HG02884 (cell line): ENCODE measurements at regions not wholly inside any gene's neighbourhood (a gene's known extent, or its start where the extent isn't known, plus 50 kb on each side); places are given as distances from the start of the nearest gene placed in this dataset.
"Not testable (repeated sequence)": the region's sequence is repeated elsewhere in the genome, so short reads cannot be mapped to it uniquely, and the experiment has no call there.

Experiments
- ATAC-seq: cut with Tn5 transposase; IDR thresholded peaks from one replicate; pipeline ENCODE4 v1.9.1; 2021; ENCODE audit warnings: mild to moderate bottlenecking, moderate library complexity; ENCODE audit not compliant: unreplicated experiment

GRCh38 chr9:75657015-75657414 is 233.5 kb upstream of the PCSK5 start:
- no peak for ATAC-seq

GRCh38 chr9:75658301-75658905 is 232.1 kb upstream of the PCSK5 start:
- no peak for ATAC-seq

DNA sequence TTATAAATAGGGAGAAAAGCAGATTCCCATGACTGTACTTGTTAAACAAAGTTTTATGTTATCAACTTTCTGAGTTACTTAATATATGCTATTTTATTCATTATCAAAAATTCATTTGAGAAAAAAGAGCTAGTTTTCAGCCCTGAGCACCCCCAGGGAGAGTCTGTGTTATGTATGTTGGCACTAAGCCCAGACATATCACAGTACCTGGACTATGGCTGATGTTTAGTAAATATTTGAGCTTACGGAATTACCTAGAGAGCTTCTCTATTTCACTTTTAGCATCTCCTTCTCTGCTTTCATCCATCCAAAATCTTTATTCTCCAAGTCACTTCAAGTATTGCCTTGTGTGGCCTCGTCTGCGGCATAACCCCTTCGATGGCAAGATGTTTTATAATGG is 225.9 kb upstream of the PCSK5 start:
- ATAC-seq: no peak

GRCh38 chr9:75666856-75667554 is 223.5 kb upstream of the PCSK5 start:
- no peak for ATAC-seq

GRCh38 chr9:75669721-75670120 is 220.8 kb upstream of the PCSK5 start:
- no peak for ATAC-seq

DNA sequence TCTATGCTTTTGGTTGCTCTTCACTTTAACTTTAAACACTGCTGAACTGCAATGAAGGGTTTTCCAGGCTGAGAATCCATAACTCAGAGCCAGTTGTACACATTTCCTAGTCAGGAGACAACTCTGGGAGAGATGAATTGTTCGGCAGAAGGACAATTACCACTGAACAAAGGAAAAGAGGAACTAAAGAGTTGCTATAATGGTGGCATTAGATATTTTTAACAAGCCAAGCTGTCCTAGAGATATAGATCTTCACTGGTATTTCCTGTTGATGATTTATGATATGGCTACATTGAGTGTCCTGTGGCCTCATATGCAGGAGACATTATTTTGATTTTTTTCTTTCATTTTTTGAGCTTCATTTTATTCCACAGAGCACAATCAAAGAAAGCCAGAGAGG is 219.1 kb upstream of the PCSK5 start:
- ATAC-seq: no peak

DNA sequence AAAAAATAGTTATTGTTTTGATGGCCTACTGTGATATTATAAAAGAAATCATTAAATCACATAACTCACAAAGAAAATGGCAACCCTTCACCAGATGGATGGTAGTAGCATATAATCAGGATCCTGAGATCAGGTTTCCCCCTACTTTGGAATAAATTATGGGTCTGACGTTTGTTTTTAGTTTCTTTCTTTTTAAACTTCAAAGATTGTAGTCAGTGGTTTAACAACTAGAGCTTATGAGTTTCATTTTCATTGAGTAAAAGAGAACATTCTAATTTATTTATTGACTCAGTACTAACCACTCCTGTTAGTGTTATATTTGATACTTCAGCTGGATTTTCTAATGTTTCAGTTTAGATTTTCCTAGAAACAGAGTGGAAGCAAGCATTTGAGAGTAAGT is 218.0 kb upstream of the PCSK5 start:
- no peak for ATAC-seq

DNA sequence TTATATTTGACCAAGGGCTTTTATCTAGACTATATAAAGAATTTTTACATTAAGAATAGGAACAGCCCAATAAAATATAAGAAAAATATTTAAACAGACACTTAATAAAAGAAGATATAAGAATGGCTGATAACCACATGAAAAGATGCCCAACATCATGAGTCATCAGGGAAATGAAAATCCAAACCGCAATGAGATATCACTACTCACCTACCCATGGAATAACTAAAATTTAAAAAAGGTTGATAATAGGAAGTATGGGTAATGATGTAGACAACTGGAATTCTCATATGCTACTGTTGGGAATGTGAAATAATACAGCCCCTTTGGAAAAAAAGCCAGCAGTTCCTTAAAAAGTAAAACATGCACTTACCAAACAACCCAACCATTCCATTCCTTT is 206.9 kb upstream of the PCSK5 start:
- no peak for ATAC-seq

DNA sequence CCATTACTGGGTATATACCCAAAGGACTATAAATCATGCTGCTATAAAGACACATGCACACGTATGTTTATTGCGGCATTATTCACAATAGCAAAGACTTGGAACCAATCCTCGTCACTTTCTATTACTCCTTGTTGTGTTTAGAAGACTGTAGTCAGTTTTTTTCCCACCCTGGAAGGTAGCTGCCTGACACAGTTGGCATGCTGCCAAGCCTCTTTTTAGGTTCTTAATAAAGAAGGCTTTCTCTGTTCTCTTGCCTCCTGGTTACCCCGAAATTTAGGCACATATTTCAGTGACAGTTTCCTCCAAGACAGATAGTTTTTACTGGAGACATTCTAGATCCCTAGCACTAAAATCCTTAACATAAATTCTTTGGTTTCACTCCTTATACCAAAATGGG is 205.4 kb upstream of the PCSK5 start:
- ATAC-seq: no peak

- ATAC-seq: no peak
These were observed 203.0 kb upstream of the PCSK5 start for GRCh38 chr9:75687359-75687953.

DNA sequence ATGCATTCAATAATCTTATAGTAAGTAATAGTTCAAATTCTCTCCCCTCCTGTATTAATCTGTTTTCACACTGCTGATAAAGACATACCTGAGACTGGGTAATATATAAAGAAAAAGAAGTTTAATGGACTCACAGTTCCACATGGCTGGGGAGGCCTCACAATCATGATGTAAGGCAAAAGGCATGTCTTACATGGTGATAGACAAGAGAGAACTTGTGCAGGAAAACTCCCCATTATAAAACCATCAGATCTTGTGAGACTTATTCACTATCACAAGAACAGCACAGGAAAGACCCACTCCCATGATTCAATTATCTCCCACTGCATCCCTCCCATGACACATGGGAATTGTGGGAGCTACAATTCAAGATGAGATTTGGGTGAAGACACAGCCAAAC is 199.9 kb upstream of the PCSK5 start:
- not testable (repeated sequence) for ATAC-seq

- no peak for ATAC-seq
These were observed 199.1 kb upstream of the PCSK5 start for GRCh38 chr9:75691408-75691807.

DNA sequence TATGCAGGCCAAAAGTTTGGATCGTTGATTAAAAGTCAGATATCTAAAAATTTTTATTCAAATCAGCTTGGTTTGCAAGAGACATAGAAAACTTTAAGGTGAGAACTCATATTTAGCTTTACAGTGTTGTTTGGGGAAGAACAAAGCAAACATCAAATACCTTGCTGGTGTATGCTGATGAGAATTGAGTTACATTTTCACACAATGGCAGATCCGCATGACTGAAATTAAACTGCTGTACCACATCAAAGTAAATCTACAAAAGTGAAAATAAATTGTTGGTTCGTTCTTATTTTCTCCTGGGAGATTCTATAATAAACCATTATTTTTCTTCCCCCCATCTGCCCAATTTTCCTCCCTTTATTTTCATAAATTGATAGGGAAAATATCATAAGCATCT is 198.2 kb upstream of the PCSK5 start:
- ATAC-seq: no peak

GRCh38 chr9:75695921-75696320 is 194.6 kb upstream of the PCSK5 start:
- no peak for ATAC-seq

- ATAC-seq: no peak
These were observed 191.5 kb upstream of the PCSK5 start for GRCh38 chr9:75699017-75699416.

DNA sequence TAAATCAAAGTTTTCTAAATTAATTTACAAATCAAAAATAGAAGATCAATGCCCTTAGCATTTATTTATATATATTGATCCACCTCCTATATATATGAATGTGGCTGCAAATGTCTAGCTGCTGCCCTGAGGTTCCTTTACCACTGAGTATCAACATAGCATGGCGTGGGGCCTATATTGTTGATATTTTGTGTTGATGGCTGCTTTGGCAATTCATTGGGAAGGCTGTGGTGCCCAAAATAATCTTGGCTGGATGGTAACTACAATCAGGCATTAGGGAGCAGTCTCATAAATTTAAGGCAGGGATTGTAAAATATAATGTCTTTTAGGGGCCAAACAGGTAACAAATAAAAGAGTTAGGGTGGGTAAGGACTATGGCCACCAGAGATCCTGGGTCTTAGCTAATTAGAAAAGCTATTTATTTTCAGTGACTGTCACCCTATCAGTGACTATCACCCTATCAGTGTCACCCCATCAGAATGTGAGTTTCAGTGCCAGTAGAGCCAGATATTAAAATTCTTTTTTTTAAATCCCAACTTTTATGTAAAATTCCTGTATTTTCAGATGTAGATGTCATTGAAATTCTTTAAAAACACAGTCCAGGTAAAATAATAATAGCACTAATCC is 190.7 kb upstream of the PCSK5 start:
- no peak for ATAC-seq

GRCh38 chr9:75700252-75700640 is 190.2 kb upstream of the PCSK5 start:
- ATAC-seq: no peak

GRCh38 chr9:75707191-75707590 is 183.3 kb upstream of the PCSK5 start:
- no peak for ATAC-seq

DNA sequence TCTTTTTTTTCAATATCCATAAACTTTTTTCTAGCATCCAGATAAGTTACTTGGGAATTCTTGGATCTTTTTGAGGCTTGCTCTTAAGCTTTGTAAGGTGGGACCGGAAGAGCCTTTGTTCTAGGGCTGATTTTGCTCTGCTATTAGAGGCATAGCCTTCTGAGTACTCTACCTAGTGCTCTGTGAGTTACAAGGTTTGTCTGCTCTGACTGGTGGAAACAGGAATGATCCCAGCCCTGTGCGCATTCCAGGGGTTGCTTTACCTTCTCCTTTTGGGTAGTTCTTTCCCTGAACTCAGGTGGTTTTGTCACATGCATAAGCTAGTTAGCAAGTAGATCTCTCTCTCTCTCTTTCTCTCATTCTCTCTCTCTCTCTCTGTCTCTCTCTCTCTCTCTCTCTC is 180.8 kb upstream of the PCSK5 start:
- no peak for ATAC-seq

DNA sequence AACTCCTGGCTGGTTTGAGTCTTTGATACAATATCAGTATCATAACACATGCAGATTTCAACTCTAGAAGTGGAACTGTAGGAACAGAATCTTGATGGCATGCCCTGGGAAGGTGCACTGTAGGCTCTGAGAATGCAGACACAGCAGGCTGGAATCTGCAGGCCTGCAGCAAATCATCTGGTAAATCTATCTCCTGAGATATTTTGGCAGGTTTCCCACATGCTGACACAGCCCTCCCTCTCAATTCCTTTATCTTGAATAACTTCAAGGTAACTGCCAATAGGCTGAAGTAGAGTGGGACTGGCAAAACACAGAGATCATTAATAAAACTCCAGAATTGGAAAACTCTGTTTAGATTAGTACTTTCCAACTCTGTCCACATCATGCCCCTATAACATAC is 177.8 kb upstream of the PCSK5 start:
- ATAC-seq: no peak

DNA sequence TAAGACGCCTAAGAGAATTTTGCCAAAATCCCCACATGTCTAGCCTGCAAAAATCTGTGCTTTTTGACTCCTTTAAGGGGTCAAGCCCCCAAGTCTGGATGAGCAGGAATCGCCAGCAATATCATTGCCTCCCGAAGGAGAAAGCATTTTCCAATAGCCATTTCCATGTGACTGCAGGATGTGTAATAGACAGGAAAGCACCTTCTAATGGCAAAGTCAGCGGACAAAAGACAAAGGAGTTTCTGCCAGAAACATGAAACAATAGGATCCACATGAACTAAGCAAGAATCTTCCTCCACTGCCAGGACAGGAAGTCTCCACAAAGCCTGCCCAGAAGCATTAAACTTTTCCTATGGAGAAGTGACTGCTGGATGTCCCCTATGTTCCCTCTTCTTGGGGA is 177.1 kb upstream of the PCSK5 start:
- ATAC-seq: no peak

- ATAC-seq: no peak
These were observed 175.1 kb upstream of the PCSK5 start for GRCh38 chr9:75715360-75715759.
